LNCAP (cell line): ENCODE measurements at regions not wholly inside any gene's neighbourhood (a gene's known extent, or its start where the extent isn't known, plus 50 kb on each side); places are given as distances from the start of the nearest gene placed in this dataset.

Experiments used
- TF ChIP-seq, protein P1 (sequence below): fragments of 450-650 bp; IDR thresholded peaks from 2 replicates; pipeline ENCODE4 v1.5.1; 2017; ENCODE audit warnings: mild to moderate bottlenecking

DNA sequence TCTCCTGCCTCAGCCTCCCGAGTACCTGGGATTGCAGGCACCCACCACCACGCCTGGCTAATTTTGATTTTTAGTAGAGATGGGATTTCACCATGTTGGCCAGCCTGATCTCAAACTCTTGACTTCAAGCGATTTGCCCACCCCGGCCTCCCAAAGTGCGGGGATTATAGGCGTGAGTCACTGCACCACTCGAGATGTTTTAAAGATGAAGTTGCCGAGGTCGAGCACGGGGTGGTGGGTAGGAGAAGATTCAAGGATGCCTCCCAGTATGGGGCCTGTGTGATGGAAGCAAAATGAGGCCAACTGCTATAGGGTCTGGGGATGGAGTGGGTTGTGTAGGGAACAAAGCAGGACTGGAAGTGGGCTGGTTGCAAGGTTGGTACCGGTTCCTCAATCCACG, 245.2 kb downstream of the MN1 start:
- TF ChIP-seq, protein P1, sequence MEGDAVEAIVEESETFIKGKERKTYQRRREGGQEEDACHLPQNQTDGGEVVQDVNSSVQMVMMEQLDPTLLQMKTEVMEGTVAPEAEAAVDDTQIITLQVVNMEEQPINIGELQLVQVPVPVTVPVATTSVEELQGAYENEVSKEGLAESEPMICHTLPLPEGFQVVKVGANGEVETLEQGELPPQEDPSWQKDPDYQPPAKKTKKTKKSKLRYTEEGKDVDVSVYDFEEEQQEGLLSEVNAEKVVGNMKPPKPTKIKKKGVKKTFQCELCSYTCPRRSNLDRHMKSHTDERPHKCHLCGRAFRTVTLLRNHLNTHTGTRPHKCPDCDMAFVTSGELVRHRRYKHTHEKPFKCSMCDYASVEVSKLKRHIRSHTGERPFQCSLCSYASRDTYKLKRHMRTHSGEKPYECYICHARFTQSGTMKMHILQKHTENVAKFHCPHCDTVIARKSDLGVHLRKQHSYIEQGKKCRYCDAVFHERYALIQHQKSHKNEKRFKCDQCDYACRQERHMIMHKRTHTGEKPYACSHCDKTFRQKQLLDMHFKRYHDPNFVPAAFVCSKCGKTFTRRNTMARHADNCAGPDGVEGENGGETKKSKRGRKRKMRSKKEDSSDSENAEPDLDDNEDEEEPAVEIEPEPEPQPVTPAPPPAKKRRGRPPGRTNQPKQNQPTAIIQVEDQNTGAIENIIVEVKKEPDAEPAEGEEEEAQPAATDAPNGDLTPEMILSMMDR = no peak

DNA sequence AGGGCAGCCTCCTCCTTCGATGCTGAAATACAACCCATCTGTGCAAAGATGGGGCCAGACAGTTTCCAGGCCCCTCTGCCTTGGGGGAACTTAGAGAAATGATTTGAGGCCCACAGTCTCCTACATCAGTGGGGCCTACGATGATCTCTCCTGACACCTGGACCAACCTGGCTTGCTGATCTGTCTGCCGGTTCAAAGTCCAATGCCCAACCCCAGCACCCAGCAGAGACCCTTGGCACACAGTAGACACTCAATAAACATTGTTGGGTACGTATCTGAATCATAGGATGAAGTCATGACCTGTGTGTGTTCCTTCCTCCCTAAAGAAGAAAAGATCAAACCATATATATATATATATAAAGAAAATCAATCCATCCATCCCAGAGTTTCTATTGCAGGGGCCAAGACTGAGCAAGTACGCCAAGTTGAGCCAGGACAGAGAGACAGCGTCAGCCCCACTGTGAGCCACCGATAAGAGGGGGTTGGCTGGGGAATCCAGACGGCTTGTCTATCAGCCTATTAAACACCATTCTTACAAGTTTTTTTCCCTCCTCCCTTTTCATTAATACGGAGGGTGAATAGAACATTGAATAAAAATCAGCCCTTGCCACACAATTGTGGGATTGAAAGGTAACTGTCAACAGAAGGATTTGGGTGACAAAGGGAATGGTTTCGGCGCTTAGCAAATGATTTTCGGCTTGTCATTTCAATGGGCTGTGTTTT, 244.1 kb downstream of the MN1 start:
- TF ChIP-seq, protein P1 = no peak

DNA sequence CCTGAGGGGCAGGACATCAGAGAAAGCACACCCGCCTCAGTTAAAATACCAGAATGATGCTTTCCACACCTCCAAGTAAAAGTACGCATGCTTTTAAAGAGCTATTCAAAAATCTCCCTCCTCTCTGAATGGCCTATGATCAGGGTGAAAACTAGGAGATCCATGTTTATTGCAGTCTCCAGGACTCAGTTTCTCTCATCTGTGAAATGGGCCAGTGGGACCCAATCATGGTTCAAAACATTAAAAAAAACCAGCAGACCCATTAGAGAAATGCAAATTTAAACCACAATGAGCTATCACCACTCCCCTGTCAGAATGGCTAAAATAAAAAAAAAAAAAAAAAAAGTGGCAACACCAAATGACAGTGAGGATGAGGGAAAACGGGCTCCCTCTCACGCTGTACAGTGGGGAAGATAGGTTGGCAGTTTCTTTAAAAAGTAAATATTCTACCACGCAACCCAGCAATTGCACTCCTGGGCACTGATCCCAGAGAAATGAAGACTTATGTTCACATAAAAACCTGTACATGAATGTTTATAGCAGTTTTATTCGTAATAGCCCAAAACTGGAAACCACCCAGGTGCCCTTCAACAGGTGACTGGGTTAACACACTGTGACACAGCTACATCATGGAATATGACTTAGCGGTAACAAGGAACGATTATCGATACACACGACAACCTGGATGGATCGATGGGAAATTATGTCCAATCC, 242.7 kb downstream of the MN1 start:
- TF ChIP-seq, protein P1 = no peak

DNA sequence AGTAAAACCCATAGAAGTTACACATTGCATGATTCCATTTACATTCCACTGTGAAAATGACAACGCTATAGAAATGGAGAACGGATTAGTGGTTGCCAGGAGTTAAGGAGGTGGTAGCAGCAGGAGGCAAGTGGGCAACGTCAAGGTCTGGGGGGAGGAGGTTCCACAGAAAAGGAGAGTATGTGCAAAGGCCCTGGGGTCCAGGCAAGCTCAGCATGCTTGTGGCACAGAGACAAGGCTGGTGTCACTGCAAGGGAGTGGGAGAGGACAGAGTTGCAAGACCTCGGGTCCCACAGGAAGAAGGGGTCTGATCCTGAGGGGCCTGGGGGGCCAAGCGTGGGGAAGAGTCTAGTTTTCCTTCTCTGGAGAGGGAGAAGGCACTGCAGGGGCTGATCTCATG, 240.8 kb downstream of the MN1 start:
- TF ChIP-seq, protein P1 = no peak

DNA sequence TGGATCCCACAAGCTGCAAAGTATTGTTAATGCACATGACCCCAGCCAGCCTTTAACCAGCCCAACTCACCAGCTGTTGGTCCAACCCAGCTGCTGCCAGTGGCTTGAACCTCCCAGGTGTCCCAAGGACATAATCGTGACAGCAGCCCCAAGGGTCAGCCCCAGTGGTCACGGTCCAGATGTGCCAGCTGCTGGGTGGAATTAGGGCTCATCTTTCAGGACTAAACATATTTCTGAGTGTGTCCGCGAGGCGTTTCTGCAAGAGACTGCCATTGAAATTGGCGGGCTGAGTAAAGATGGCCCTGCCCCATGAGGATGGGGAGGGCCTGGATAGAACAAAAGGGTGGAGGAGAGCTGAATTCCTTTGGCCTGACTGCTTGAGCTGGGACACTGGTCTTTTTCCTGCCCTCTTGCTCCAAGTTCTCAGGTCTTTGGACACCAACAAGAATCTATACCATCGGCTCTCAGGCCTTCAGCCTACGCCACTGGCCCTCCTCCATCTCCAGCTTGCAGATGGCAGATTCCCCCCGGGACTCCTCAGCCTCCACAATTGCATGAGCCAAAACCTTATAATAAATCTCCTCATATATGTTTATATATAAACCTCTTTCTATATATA, 240.2 kb downstream of the MN1 start:
- TF ChIP-seq, protein P1 = no peak

DNA sequence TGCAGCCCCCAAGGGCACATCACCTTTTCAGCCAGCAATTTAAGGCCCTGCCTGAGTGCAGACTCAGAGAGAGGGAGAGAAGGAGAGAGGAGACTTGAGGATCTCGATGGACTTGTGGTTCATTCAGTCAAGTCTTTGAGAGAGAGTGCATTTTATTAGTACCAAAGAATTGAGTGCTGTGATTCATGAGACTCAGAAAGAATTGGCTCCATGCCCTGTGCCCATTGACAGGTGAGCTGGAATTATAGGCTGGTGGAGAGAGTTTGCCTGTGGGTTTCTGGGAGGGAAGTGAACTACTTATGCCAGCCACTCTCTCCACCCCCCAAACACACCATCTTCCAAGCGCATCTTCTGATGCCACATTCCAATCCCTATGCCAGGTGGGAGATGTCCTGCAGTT, 236.8 kb downstream of the MN1 start:
- TF ChIP-seq, protein P1 = no peak

DNA sequence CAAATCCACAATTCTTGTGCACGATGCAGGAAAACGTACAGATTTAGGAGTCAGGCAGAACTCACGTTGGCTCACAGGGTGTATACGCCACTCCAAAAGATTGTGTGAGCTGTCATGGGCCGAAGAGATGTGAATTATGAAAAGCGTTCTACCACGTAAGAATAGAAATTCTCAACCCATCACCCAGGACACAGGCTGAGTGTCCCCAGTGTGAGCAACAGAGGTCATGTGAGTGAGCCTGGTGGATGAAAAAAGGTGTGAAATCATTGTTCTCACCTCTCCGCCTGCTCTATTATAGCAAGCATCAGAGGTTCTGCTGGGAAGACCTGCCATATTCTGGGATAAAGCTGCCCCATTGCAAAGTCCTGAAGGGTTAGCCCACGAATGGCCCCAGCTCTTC, 235.0 kb downstream of the MN1 start:
- TF ChIP-seq, protein P1 = no peak
